HEK293T (cell line): ENCODE measurements at regions not wholly inside any gene's neighbourhood (a gene's known extent, or its start where the extent isn't known, plus 50 kb on each side); places are given as distances from the start of the nearest gene placed in this dataset.
"Not testable (repeated sequence)": the region's sequence is repeated elsewhere in the genome, so short reads cannot be mapped to it uniquely, and the experiment has no call there.

ENCODE experiments used
- CTCF ChIA-PET: fragments of 350-600 bp; formaldehyde crosslinking; extraction: SDS; loops from one replicate; lab custom pipeline; 2021; ENCODE audit warnings: antibody characterized with exemption, inconsistent platforms; lab: Yijun Ruan, JAX
- POLR2A ChIA-PET: fragments of 350-600 bp; formaldehyde crosslinking; extraction: SDS; loops from one replicate; lab custom pipeline; 2020; ENCODE audit warnings: antibody characterized with exemption, inconsistent platforms; lab: Yijun Ruan, JAX
- DNase-seq: peaks from one replicate; pipeline ENCODE4 v3.0.0; 2012; ENCODE audit warnings: mixed read lengths; ENCODE audit errors: extremely low spot score
- ARNT ChIP-seq: fragments of 450-650 bp; IDR thresholded peaks from 2 replicates; pipeline ENCODE4 v1.6.1; 2017; ENCODE audit warnings: mild to moderate bottlenecking
- BHLHE40 ChIP-seq: fragments of 450-650 bp; IDR thresholded peaks from 2 replicates; pipeline ENCODE4 v1.6.1; 2016; ENCODE audit warnings: mild to moderate bottlenecking, moderate library complexity, borderline replicate concordance
- CTBP1 ChIP-seq: fragments of 450-650 bp; IDR thresholded peaks from 2 replicates; pipeline ENCODE4 v1.6.1; 2016; ENCODE audit warnings: borderline replicate concordance
- ELF4 ChIP-seq: fragments of 450-650 bp; IDR thresholded peaks from 2 replicates; pipeline ENCODE4 v1.6.1; 2017; ENCODE audit warnings: antibody characterized with exemption
- FOXA1 ChIP-seq: fragments of 450-650 bp; IDR thresholded peaks from 2 replicates; pipeline ENCODE4 v1.6.1; 2016; ENCODE audit warnings: mild to moderate bottlenecking
- FOXK2 ChIP-seq: fragments of 450-650 bp; IDR thresholded peaks from 2 replicates; pipeline ENCODE4 v1.6.1; 2016; ENCODE audit warnings: mild to moderate bottlenecking
- FOXM1 ChIP-seq: fragments of 450-650 bp; IDR thresholded peaks from 2 replicates; pipeline ENCODE4 v1.6.1; 2017; ENCODE audit warnings: mild to moderate bottlenecking, borderline replicate concordance
- HDGF ChIP-seq: fragments of 450-650 bp; IDR thresholded peaks from 2 replicates; pipeline ENCODE4 v1.6.1; 2017; ENCODE audit warnings: antibody characterized with exemption, borderline replicate concordance
- L3MBTL2 ChIP-seq: fragments of 450-650 bp; conservative IDR thresholded peaks from 2 replicates; pipeline ENCODE4 v1.6.1; 2016; ENCODE audit warnings: mild to moderate bottlenecking
- LEF1 ChIP-seq: fragments of 450-650 bp; IDR thresholded peaks from 2 replicates; pipeline ENCODE4 v1.6.1; 2017; ENCODE audit warnings: mild to moderate bottlenecking, borderline replicate concordance
- NFRKB ChIP-seq: fragments of 450-650 bp; IDR thresholded peaks from 2 replicates; pipeline ENCODE4 v1.6.1; 2016; ENCODE audit warnings: mild to moderate bottlenecking, moderate library complexity
- SP1 ChIP-seq: fragments of 450-650 bp; IDR thresholded peaks from 2 replicates; pipeline ENCODE4 v1.6.1; 2017
- SUZ12 ChIP-seq: fragments of 450-650 bp; IDR thresholded peaks from 2 replicates; pipeline ENCODE4 v1.6.1; 2016; ENCODE audit warnings: mild to moderate bottlenecking
- TARDBP ChIP-seq: fragments of 450-650 bp; IDR thresholded peaks from 2 replicates; pipeline ENCODE4 v1.6.1; 2016
- ZNF384 ChIP-seq: fragments of 450-650 bp; IDR thresholded peaks from 2 replicates; pipeline ENCODE4 v1.6.1; 2016
- TF ChIP-seq, protein P1 (sequence below): fragments of 450-650 bp; IDR thresholded peaks from 2 replicates; pipeline ENCODE4 v1.6.1; 2016

DNA sequence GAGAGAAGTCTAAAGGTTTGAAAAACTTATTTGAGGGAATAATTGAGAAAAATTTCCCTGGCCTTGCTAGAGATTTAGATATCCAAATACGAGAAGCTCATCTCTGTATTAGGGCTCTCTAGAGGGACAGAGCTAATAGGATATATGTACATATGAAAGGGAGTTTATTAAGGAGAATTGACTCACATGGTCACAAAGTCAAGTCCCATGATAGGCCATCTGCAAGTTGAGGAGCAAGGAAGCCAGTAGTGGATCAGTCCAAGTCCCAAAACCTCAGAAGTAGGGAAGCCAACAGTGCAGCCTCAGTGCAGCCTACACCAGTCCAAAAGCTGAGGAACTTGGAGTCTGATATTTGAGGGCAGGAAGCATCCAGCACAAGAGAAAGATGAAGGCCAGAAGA lies 126.7 kb downstream of the PJA2 start:
- CTCF ChIA-PET, POLR2A ChIA-PET, DNase-seq: not testable (repeated sequence)

DNA sequence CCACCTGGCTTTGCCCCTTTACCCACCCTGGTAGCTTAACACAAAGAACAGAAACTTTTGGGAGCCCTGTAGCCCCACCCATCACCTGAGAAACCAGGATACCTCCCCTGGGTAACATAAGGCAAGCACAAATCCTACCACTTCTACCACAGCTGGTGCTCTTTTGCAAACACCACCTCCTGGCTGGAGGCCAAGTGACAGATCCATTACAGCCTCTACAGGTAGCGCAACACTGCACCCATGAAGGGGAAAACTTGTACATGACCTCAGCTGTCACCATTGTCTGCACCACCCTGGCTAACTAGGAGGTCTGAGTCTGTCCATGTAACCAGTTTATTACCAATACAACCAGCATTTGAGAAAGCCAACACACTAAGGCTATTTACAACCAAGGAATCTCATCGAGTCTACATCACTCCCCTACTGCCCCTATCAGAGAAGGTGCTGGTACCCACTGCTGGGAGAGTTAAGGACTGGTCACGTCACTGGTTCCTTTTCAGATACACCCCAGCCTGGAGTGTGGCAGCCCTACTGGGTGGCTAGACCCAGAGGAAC lies 128.6 kb downstream of the PJA2 start:
- CTCF ChIA-PET, result no interaction called here
- no peak for DNase-seq
- POLR2A ChIA-PET, result no interaction called here
- TF ChIP-seq LEF1 (no peak), ZNF384 (no peak), SP1 (no peak), TARDBP (no peak), NFRKB (no peak), CTBP1 (no peak), L3MBTL2 (no peak), FOXM1 (no peak), SUZ12 (no peak), BHLHE40 (no peak), FOXK2 (no peak), HDGF (no peak), FOXA1 (no peak), ELF4 (no peak), ARNT (no peak)
- TF ChIP-seq, protein P1, sequence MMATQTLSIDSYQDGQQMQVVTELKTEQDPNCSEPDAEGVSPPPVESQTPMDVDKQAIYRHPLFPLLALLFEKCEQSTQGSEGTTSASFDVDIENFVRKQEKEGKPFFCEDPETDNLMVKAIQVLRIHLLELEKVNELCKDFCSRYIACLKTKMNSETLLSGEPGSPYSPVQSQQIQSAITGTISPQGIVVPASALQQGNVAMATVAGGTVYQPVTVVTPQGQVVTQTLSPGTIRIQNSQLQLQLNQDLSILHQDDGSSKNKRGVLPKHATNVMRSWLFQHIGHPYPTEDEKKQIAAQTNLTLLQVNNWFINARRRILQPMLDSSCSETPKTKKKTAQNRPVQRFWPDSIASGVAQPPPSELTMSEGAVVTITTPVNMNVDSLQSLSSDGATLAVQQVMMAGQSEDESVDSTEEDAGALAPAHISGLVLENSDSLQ, result no peak

- TF ChIP-seq NFRKB, result no peak
- TF ChIP-seq L3MBTL2, result no peak
- TF ChIP-seq FOXA1, result no peak
- no peak for TF ChIP-seq LEF1
- TF ChIP-seq BHLHE40, result no peak
- TF ChIP-seq TARDBP, result no peak
- TF ChIP-seq, protein P1, result no peak
- TF ChIP-seq FOXM1, result no peak
- no peak for DNase-seq
- CTCF ChIA-PET, result no interaction called here
These were observed 131.6 kb downstream of the PJA2 start for GRCh38 chr5:109278141-109278540.

DNA sequence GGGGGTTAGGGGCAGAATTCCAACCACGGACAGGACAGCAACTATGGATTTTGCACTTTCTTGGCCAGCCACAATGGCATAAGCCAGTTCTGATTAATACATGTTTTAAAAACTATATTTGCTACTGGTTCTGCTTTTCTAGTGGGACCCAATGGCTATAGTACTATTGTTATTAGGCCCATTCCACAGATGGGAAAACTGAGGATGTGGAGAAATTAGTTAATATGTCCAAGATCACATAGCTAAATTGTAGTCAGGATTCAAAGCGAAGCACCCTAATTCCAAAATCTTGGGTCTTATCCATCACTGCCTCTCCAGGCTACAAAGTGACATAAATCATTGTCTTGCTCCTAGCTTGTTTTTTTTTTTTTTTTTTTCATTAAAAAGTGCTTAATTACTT lies 133.9 kb downstream of the PJA2 start:
- ChIA-PET POLR2A (no interaction called here), CTCF (no interaction called here)
- no peak for DNase-seq
- TF ChIP-seq L3MBTL2 (no peak), CTBP1 (no peak), BHLHE40 (no peak), ZNF384 (no peak), FOXK2 (no peak), SUZ12 (no peak)

More at GRCh38 chr5:109278141-109278540, 131.6 kb downstream of the PJA2 start:
- POLR2A ChIA-PET, result no interaction called here

GRCh38 chr5:109273594-109273993 lies 136.2 kb downstream of the PJA2 start:
- no peak for DNase-seq
- ChIA-PET POLR2A (no interaction called here), CTCF (no interaction called here)
- TF ChIP-seq CTBP1 (no peak), ZNF384 (no peak), TARDBP (no peak), SP1 (no peak), ELF4 (no peak), BHLHE40 (no peak), HDGF (no peak), SUZ12 (no peak), FOXA1 (no peak)
- TF ChIP-seq, protein P1, result no peak

GRCh38 chr5:109267283-109267682 lies 142.5 kb downstream of the PJA2 start:
- DNase-seq, result no peak

More at GRCh38 chr5:109267283-109267682, 142.5 kb downstream of the PJA2 start:
- CTCF ChIA-PET, result no interaction called here
- POLR2A ChIA-PET, result no interaction called here
- TF ChIP-seq L3MBTL2 (no peak), ZNF384 (no peak), FOXA1 (no peak), NFRKB (no peak), CTBP1 (no peak), HDGF (no peak), ARNT (no peak), ELF4 (no peak), LEF1 (no peak)
- TF ChIP-seq, protein P1, result no peak
